Medulla oblongata (tissue), 1 donor: ENCODE measurements at regions not wholly inside any gene's neighbourhood (a gene's known extent, or its start where the extent isn't known, plus 50 kb on each side); places are given as distances from the start of the nearest gene placed in this dataset.

Source experiments
- DNase-seq: peaks from one replicate; pipeline ENCODE4 v3.0.0-alpha.2; 2015; ENCODE audit errors: extremely low spot score

DNA sequence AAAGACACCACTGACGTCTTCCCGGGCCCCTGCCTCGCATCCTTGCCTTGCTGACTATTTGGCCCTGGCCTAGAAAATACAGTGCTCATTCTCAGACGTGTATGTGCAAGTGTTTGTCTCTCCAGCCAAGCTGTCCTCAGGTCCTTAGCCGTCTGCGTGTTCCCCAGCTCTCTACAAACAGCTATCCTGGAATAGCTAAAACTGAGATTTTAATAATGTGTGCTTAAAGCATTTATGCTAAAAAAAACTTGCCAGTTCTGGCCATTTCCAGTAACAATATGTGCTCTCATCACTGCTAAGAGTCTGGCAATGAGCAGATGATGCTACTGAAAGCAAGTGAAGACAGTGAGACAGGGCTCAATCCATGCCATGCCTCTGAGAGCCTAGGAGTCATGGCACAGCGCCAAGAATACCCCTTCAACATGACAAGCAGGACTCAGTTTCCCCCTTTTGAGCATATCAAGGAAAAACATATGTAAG lies 55.7 kb downstream of the IRF2BP2 start:
- no peak for DNase-seq

- DNase-seq, result no peak
Observed at GRCh38 chr1:234553240-234554188, 56.5 kb downstream of the IRF2BP2 start.

GRCh38 chr1:234551032-234551378 lies 59.0 kb downstream of the IRF2BP2 start:
- peak; percentile 66 for DNase-seq

DNA sequence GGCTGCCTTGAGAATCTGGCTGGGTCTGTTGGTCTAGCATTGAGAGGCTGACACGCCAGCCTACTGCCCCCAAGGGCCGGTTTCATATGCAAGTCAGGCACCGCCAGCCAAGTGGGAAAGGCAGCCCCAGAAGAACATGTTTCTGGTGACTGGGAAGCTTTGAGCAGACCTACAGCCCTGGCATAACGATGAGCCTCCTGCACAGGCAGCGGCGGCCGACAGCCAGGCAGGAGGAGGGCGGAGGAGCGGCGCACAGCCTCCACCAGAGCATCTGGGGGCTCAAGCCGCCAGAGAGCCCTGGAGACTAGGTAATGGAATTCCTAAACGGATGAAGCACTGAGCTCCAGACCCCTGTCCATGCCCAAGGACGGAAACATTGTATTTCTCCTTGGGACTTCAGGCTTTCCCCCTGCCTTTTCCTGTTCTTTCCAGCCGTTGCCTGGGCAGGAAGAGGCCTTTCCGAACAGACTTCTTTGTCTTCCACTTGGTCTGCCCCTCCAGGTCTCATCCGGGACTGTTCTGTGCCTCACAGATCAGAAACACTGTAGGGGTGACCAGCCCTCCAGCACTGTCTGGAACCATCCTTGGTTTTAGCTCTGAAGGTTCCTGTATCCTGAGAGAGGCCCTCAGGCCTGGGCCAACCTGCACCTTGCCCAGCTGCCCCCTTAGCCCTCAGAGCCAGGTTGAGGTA lies 59.5 kb downstream of the IRF2BP2 start:
- DNase-seq, result peak; percentile 85

- no peak for DNase-seq
Observed at GRCh38 chr1:234549447-234550021, 60.4 kb downstream of the IRF2BP2 start.

- no peak for DNase-seq
Observed at GRCh38 chr1:234546890-234547788, 62.8 kb downstream of the IRF2BP2 start.

DNA sequence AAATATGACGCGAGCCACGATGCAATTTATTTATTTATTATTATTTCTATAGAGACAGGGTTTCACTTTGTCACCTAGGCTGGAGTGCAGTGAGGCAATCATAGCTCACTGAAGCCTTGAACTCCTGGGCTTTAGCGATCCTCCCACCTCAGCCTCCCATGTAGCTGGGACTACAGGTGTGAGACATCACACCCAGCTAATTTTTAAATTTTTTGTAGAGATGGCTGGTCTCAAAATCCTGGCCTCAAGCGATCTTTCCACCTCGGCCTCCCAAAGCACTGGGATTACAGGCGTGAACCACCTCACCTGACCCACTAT lies 63.6 kb downstream of the IRF2BP2 start:
- DNase-seq, result no peak

DNA sequence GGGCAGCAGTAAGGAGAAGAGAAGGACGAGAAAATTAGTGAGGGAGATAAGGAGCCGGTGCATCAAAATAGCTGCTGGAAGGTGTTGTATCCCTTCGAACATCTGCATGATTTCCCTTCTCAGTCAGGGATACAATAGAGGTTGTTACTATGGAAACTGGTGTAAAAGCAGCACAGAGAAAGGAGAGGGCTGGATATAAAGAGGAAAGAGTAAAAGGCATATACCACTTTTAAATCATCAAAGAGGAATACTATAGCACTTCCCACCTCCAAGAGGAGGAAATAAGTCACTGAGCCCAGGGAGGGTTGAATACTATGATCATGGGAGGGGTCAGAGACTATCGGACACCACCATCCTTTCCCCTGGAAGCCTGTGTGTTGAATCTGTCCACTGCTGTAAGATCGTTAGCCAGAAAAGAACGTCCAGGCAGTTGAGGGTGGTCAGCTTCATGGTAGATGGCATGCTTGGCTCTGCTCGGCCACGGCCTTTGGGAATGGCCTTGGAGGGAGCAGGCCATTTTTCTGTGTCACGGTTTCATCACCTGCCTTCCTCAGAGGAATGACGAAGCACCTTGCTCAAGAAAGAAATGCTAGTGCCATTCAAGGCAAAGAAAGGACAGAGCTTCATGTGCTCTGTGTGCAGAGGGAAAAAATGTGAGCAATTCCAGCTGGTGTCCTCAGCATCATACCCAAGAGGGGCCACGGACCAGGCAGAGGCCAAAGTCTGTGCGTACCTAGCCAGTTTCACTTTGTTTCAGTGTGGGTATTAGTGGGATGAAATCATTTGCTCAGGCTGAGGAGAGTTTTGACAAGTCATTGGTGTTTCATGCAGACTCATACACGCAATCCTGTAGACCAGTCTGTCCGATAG lies 64.2 kb downstream of the IRF2BP2 start:
- no peak for DNase-seq

DNA sequence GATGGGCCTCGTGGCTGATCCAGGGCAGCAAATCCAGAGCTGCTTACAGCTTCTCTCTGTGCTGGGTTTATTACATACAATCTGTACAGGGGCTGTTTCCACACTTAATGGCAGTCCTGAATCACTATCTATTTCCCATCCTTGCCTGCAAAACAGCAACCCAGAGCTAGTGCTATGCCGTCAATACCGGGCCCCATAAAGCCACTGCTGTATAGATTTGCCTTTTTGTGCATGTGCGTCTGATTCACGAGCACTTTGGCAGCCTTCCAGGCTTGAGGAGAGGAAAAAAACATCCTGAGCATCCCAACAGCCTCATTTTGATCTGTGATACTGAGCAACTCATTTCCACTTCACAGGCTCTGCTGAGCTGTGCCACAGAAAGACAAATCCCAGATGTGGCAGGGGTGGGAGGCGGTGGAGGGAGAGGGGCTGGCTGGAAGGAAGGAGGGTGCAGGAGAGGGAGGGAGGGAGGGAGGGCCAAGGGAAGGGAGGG lies 65.2 kb upstream of the TARBP1 start:
- DNase-seq, result peak; percentile 86

- DNase-seq, result peak; percentile 56
Observed at GRCh38 chr1:234543442-234544086, 64.6 kb upstream of the TARBP1 start.

- DNase-seq, result peak; percentile 76
Observed at GRCh38 chr1:234542211-234542850, 63.4 kb upstream of the TARBP1 start.

DNA sequence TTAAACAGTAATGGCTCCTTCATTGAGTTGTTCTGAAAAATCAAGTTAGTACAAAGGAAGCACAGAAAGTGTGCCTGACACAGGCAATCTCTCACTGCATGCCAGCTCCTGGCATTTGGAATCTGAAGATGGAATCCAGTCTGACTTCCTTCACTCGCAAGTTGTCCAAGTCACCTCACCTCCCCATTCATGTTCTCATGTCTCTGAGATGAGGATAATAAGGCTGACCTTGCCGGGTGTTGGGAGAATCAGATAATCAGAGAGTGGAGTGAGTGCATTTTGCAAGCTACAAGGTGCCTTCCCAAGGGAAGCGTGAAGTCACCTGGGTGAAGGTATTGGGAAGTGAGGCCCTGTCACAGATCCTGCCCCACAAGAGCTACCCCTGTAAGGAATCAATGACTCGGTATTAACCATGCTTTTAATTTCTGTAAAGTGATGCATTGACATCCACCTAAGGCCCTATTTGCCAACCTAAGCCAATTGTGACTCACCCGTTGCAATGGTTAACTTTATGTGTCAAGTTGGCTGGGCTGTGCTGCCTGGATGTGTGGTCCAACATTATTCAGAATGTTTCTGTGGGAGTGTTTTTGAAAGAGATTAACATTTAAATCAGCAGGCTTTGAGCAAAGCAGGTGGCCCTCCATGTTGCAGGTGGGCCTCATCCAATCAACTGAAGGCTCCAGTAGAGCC lies 62.5 kb upstream of the TARBP1 start:
- no peak for DNase-seq

GRCh38 chr1:234540404-234540762 lies 61.4 kb upstream of the TARBP1 start:
- no peak for DNase-seq

- DNase-seq, result peak; percentile 9
Observed at GRCh38 chr1:234539666-234540403, 60.9 kb upstream of the TARBP1 start.

DNA sequence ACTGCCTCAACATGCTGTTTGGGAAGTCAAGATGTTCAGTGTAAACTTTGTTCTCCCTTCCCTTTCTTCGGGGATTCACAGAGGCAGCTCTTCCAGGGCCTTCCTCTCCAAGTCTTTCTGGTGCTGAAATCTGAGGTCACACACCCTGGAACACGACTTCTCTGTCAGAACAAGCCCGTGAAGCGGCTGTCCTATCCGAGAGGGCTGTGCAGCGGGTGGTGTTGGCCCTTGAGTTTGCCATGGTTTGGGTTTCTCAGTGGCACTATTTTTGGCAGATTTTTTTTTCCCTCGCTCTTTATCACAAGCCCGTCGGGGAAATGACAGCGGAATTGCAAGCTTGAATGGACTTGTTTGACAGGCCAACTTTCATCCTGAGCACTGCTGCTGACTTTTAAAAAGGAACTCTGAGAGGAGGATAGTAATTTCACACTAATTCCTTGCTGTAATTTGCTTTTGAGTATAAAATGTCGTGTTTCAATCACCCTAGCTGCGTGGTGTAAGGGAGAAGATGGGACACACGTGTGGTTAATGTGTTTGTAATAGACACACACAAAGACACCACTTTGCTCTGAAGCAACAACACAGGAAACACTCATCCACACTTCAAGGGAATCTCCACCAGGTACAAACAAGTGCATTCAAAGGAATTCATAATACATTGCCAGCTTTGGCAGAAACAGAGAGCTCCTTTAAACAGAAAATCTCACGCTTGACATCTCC lies 60.1 kb upstream of the TARBP1 start:
- DNase-seq, result peak; percentile 54

- DNase-seq, result no peak
Observed at GRCh38 chr1:234538062-234538731, 59.2 kb upstream of the TARBP1 start.

- peak; percentile 6 for DNase-seq
Observed at GRCh38 chr1:234537236-234537635, 58.3 kb upstream of the TARBP1 start.
